GM19455 (cell line): ENCODE measurements at regions not wholly inside any gene's neighbourhood (a gene's known extent, or its start where the extent isn't known, plus 50 kb on each side); places are given as distances from the start of the nearest gene placed in this dataset.
"Not testable (repeated sequence)": the region's sequence is repeated elsewhere in the genome, so short reads cannot be mapped to it uniquely, and the experiment has no call there.

Experiments used
- ATAC-seq: cut with Tn5 transposase; IDR thresholded peaks from one replicate; pipeline ENCODE4 v1.9.1; 2021; ENCODE audit not compliant: unreplicated experiment

DNA sequence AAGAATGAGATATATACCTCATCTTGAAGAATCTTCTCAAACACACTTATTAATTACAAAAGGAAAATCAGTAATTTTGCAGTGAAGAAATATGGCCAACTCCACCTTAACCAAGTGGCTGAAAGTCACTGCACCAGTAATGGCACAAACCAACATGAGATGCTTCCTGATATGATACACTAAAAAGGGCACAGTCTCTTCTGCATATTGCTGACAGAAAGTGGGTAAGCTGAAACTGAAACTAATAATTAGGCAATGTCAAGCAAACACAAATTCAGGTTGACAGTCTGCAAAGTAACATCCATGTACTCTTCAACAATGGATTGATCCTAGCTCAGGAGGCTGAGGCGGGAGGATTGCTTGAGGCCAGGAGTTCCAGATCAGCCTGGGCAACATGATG, 56.1 kb downstream of the ZNF22 start:
- ATAC-seq = not testable (repeated sequence)

DNA sequence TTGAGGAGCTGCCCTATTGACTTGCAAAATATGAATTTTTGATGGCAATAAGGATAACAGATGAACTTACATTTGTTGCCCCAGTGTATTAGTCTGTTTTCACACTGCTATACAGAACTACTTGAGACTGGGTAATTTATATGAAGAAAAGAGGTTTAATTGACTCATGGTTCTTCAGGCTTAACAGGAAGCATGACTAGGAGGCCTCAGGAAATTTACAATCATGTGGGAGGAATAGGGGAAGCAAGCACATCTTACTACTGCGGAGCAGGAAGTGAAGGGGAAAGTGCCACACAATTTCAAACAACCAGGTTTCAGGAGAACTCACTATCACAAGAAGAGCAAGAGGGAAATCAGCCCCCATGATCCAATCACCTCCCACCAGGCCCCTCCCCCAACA, 57.9 kb downstream of the ZNF22 start:
- no peak for ATAC-seq

DNA sequence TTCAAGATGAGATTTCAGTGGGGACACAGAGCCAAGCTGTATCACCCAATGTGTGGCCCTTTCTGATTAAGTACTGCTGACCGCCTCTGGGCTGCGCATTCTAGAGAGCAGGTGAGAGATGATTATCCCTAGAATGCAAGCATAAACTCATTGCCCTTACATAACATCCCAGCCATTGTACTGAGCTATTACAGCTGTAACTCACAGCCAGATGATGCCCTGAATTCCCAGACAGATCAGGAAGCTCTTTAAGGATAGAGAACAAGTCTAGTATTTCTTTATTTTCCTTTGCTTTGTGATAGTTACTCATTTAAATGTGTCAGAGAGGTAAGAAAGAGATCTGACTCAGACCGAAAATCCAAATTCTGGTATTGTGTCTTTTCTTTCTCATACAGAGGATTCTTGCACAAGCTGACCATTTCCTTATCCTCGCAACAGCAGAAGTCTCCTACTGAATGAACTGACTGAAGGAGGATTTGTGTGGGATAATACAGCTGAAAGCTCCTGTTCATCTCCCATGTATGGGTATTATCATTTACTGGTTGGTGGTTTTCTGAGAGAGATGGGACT, 58.4 kb downstream of the ZNF22 start:
- no peak for ATAC-seq

DNA sequence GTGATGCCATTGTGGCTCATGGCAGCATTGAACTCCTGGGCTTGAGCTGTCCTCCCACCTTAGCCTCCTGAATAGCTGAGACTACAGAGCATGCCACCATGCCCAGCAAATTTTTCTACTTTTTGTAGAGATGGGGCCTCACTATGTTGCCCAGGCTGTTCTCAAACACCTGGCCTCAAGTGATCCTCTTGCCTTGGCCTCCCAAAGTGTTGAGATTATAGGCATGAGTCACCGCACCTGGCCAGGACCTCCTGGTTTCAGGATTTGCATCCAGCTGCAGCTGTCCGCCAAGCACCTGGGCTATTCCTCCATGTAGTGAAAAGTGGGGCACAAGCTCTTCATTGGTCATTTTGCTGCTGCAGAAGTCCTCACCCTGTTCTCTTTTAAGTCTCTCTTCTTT, 58.9 kb downstream of the ZNF22 start:
- no peak for ATAC-seq

DNA sequence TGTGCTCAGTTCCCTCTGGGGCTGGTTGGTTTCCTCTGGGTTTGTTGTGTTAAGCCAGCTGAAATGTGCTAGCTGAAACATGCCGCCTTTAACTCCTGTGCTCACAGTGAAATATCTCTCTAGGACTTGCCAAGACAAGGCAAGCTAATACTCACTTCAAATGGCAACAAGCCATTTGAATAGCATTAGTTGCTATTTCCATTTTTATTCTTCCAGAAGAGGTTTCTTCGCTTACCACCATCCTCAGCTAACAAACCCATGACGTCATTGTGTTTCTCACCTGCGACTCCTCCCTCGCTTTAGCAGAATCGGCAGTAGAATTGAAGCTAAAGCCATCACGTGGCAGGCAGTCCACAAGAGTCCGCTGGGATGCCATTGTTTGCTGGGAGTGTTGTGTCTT, 61.3 kb downstream of the ZNF22 start:
- ATAC-seq = no peak

DNA sequence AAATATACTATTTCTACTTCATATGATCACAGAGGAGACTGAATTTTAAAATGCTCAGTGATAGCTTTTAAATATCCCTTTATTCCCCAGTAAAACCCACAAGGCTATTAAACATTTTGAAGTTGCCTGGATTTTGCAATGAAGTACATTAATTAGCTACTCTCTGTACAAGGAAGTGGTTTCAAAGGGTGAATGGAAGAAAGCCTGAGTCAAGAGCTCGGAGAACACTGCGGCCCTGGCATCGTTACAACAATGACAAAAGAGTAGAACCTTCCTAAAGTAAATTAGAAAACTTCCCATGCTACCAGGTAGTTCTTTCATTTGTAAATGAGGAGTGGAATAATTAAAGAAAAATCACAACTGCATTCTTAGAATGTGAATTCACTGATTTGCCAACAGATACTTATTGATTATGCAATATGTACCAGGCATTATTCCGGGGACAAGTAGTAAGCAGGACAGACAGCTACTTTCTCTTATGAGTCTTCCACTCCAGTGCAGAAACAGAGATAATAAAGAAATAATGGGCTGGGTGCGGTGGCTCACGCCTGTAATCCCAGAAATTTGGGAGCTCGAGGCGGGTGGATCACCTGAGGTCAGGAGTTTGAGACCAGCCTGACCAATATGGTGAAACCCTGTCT, 63.0 kb downstream of the ZNF22 start:
- no peak for ATAC-seq

DNA sequence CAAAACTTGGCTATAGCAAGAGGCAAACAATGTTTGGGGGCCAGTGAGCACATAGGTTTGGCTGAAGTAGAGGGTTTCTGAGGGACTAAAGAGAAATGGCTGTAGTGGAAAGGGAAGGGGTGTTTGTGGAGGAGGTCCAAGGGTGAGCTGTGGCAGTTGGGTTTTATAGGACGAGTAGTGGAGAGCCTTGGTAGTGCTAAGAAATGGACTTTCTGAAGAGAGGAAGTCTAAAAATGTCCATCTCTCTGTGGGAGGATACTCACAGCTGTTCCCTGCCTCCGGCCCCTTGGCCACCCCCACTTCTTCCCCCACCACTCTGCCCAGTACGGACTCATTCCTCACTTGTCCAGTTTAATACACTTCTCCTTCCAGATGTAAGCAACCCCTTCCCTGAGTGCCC, 64.3 kb downstream of the ZNF22 start:
- no peak for ATAC-seq

DNA sequence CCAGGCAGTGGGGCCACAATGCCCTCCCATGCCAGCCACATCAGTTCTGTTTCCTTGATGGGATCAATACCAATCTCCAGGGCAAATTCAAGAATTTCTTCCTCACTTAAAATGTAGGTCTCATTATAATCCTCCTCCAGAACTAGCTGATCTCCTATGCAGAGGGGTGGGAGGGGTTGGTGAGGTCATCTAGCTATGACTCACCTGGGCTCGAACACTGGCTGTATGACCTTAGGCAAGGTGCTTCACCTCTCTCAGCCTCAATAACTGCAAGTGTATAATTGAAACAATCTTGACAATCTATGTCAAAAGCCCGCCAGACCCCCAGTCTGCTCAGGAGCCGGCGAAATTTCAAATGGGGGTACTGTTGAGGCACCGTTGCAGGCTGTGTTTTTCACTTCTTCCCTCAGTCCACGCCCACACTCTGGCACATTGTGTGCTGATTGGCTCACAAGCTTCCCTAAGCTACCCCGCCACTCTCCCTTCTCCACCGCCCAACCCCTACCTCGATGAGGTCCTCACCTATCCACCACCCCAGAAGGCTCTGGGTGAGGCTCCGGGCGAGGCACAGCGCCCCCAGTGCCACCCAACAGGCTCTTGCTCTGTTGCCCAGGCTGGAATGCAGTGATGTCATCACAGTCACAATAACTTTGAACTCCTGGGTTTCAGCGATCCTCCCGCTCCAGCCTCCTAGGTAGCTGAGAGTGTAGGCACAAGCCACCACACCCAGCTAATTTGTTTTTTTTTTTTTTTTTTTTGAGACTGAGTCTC, 70.5 kb downstream of the ZNF22 start:
- ATAC-seq = no peak

DNA sequence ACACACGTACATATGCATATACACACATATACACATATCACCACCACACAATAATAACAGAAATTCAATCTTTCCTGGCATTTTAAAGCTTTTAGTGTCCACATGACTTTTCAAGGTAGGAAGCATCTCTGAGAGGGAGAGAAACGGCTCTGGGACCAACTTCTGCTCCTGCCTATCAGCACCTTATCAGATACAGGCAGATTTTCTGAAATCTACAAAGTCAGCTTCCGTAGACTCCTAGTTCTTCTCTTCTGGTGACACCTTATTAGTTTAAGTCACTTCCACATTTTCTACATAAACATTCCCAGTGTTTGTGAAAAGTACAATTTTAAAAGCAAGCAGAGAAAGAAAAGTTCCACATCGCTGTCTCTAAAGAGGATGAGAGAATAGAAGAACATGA, 74.5 kb downstream of the ZNF22 start:
- ATAC-seq = no peak

GRCh38 chr10:45075826-45076380, 75.2 kb downstream of the ZNF22 start:
- ATAC-seq = no peak

GRCh38 chr10:45076891-45077290, 76.2 kb downstream of the ZNF22 start:
- no peak for ATAC-seq

- no peak for ATAC-seq
Measured at GRCh38 chr10:45080331-45080730, 79.6 kb downstream of the ZNF22 start.

DNA sequence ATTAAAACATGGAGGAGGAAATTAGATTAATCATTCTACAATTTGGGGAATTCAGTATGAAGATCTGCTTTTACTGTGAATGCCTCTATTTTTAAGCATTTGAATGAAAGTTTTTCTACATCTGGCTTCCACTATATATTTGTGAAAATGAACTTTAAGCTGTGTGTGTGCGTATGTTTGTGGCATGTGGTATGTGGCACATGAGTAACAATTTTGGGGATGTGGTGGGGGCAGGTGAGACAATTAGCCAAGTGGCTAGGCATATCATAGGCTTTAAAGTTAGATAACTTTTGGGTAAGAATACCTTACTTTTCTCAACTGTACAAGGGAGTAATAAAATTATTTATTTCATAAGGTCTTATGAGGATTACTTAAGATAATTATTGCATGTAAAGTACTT, 81.5 kb downstream of the ZNF22 start:
- no peak for ATAC-seq

DNA sequence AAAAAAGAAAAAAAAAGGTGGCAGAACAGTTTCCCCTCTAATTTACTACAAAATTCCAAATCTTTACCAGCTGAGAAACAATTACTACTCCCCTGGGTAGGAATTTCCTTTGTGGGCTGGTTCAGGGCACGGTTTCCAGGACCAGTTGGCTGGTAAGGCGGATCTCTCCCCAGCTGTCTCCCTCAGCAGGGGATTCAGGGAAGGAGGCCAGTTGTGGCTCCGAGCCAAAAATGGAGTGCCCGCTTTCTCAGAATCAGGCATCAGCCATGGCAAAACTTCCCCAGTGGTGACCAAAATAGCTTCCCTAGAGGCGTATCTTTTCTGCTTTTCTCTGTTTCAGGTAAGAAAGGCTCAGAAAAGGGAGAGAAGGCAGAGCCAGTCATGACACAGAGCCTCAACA, 91.2 kb downstream of the ZNF22 start:
- no peak for ATAC-seq

GRCh38 chr10:45093945-45094344, 93.2 kb downstream of the ZNF22 start:
- no peak for ATAC-seq

DNA sequence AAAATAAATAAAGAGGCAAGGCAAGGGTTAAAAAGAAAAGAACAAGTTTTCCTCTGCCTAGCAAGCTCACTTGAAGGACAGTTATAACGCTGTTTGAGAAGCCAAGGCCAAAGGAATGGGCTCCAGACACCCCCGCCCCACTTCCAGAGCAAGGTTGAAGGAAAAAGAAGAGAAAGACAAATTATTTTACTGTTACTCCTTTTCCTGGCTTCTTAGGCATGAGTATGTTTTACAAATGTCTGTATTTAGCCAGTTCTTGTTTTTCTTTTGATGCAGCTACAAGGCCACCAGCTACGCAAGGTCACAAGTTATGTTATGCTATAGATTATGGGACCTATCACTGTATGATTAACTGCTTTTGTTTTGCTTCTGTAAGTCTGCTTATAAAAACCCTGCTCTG, 94.6 kb downstream of the ZNF22 start:
- ATAC-seq = no peak

GRCh38 chr10:45096001-45096400, 95.3 kb downstream of the ZNF22 start:
- no peak for ATAC-seq

- ATAC-seq = no peak
Measured at GRCh38 chr10:45100429-45100828, 99.7 kb downstream of the ZNF22 start.

DNA sequence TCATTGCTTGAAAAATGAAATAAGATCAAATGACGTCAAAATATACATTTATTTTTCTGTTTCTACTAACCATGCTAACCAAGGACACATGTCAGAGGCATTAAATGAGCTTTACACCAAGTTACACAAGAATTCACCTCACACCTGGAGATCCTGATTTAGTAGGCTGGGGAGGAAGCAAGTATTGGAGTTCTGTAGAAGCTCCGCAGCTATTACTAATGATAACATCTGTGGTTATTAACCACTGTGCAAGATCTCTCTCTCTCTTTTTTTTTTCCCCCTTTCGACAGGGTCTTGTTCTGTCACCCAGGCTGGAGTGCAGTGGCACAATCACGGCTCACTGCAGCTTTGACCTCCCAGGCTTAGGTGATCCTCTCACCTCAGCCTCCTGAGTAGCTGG, 104.0 kb downstream of the ZNF22 start:
- ATAC-seq = no peak

DNA sequence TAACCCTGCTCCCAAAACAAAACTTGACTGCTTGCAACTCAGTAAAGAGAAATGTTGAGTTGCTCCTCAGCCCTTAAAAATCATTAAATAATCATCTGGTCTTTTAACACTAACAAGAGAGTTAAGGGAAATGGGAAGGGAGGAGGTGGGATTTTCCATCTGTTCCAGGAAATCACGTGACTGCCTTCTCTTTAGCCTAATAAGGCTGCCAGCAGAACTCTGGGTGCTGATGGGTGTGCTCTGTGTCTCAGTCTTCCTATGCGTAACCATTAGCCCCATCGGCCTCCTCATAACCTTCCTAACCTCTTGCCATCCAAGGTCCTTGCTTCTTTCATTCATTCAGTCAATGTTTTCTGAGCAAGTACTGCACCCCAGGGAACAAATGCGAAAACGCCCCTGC, 104.6 kb downstream of the ZNF22 start:
- ATAC-seq = not testable (repeated sequence)

GRCh38 chr10:45106236-45106856, 105.6 kb downstream of the ZNF22 start:
- ATAC-seq = no peak

DNA sequence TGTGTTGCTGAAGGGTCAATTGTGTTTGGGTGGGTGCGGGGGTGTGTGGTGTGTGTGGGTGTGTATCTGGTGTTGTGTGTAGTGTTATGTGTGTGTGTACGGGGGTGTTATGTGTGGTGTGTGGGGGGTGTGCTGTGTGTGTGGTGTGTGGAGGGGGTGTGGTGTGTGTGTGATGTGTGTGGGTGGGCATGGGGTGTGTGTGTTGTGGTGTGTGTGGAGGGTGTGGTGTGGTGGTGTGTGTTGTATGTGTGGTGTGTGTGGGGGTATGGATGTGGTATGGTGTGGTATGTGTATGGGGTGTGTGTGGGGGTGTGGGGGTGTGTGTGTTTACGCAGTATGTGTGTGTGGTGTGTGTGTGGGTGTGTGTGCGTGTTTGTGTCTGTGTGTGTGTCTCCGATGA, 110.8 kb downstream of the ZNF22 start:
- no peak for ATAC-seq
